Dermis blood vessel endothelial cell (primary cell): ENCODE measurements at regions not wholly inside any gene's neighbourhood (a gene's known extent, or its start where the extent isn't known, plus 50 kb on each side); places are given as distances from the start of the nearest gene placed in this dataset.
A peak's percentile ranks its signal among the peaks of the same experiment; 100 is the strongest.

Source experiments
- DNase-seq: peaks from one replicate; pipeline ENCODE4 v3.0.0; 2010

GRCh38 chr2:150043172-150043500, 444.3 kb downstream of the RND3 start:
- DNase-seq = no peak

GRCh38 chr2:150042500-150043171, 444.8 kb downstream of the RND3 start:
- DNase-seq = no peak

GRCh38 chr2:150041722-150042425, 445.6 kb downstream of the RND3 start:
- DNase-seq = no peak

GRCh38 chr2:150036622-150037021, 449.0 kb upstream of the MMADHC start:
- no peak for DNase-seq

- DNase-seq = no peak
Observed at GRCh38 chr2:150034665-150035064, 447.1 kb upstream of the MMADHC start.

GRCh38 chr2:150030436-150031190, 443.0 kb upstream of the MMADHC start:
- DNase-seq = no peak

- no peak for DNase-seq
Observed at GRCh38 chr2:150028322-150028721, 440.7 kb upstream of the MMADHC start.

- peak; percentile 43 for DNase-seq
Observed at GRCh38 chr2:150027164-150027563, 439.6 kb upstream of the MMADHC start.

- DNase-seq = no peak
Observed at GRCh38 chr2:150023663-150024062, 436.1 kb upstream of the MMADHC start.

- DNase-seq = no peak
Observed at GRCh38 chr2:150023044-150023443, 435.5 kb upstream of the MMADHC start.

- DNase-seq = no peak
Observed at GRCh38 chr2:150020937-150021673, 433.5 kb upstream of the MMADHC start.

- DNase-seq = no peak
Observed at GRCh38 chr2:150020221-150020620, 432.6 kb upstream of the MMADHC start.

GRCh38 chr2:150019063-150019462, 431.5 kb upstream of the MMADHC start:
- no peak for DNase-seq

- peak; percentile 20 for DNase-seq
Observed at GRCh38 chr2:150012986-150013385, 425.4 kb upstream of the MMADHC start.

GRCh38 chr2:150011161-150011730, 423.7 kb upstream of the MMADHC start:
- no peak for DNase-seq

- no peak for DNase-seq
Observed at GRCh38 chr2:150008901-150009300, 421.3 kb upstream of the MMADHC start.

GRCh38 chr2:150007815-150008430, 420.3 kb upstream of the MMADHC start:
- no peak for DNase-seq

- DNase-seq = no peak
Observed at GRCh38 chr2:150006591-150006990, 419.0 kb upstream of the MMADHC start.

GRCh38 chr2:150003544-150003943, 416.0 kb upstream of the MMADHC start:
- no peak for DNase-seq

GRCh38 chr2:150001788-150002187, 414.2 kb upstream of the MMADHC start:
- no peak for DNase-seq

- DNase-seq = no peak
Observed at GRCh38 chr2:149996901-149997300, 409.3 kb upstream of the MMADHC start.

- no peak for DNase-seq
Observed at GRCh38 chr2:149994057-149994728, 406.6 kb upstream of the MMADHC start.
